ENCODE measurements at regions not wholly inside any gene's neighbourhood (a gene's known extent, or its start where the extent isn't known, plus 50 kb on each side); places are given as distances from the start of the nearest gene placed in this dataset.

DNA sequence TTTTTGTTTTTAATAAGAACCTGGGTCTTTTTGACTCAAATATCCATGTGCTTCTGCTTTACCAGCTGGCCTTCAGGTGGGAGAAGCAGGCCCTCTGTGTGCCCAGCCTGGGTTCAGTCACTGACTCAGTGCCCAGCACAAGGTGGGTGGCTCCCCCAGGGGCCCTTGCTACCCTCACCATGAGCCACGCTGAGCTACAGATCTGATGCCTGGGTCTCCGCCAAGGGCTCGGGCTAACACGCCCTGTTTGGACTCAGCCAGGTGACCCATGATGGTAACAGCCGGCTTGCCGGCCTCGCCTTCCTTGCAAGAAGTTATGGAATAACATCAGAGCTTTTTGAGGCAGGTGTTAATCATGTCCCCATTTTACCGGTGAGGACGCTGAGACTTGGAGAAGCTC lies 109.5 kb upstream of the NLRP1 start (continued):
- TF ChIP-seq, protein P1, sequence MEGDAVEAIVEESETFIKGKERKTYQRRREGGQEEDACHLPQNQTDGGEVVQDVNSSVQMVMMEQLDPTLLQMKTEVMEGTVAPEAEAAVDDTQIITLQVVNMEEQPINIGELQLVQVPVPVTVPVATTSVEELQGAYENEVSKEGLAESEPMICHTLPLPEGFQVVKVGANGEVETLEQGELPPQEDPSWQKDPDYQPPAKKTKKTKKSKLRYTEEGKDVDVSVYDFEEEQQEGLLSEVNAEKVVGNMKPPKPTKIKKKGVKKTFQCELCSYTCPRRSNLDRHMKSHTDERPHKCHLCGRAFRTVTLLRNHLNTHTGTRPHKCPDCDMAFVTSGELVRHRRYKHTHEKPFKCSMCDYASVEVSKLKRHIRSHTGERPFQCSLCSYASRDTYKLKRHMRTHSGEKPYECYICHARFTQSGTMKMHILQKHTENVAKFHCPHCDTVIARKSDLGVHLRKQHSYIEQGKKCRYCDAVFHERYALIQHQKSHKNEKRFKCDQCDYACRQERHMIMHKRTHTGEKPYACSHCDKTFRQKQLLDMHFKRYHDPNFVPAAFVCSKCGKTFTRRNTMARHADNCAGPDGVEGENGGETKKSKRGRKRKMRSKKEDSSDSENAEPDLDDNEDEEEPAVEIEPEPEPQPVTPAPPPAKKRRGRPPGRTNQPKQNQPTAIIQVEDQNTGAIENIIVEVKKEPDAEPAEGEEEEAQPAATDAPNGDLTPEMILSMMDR (IDR thresholded peaks at IDR 0.05; ENCODE audit: low read depth, low read length, missing input control), result no peak
- TF ChIP-seq TAF1 (conservative IDR thresholded peaks at IDR 0.05) (no peak), FOXA1 (IDR thresholded peaks at IDR 0.05) (no peak)

DNA sequence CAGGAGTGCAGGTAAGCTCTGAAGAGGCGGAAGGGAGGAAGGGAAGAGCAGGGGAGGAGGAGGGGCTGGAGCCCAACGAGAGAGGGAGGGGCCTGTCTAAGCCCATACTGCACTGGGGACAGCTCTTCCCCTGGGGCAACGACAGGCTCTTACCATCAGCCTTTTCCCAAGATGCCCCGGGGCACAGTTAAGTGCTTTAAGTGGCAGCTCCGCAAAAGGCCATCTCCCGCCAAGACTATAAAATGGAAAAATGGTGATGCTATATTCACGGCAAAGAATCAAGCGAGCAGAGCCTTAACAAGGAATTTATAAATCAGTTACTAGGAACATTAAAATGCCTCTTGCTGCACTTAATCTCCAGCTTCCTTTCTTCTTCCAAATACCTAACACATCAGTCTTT lies 110.2 kb upstream of the NLRP1 start:
- TF ChIP-seq NR2F2 (IDR thresholded peaks at IDR 0.05), result no peak
- no peak for TF ChIP-seq FOXA2 (IDR thresholded peaks at IDR 0.05)
- no peak for TF ChIP-seq FOXA1 (IDR thresholded peaks at IDR 0.05)
- no peak for TF ChIP-seq TAF1 (conservative IDR thresholded peaks at IDR 0.05)
- no peak overlapping the region for H3K27ac ChIP-seq (ENCODE audit: low read depth in 1 of 2, low read length in 2 of 2)
- peaks cover 0 to 10% (median 2%) of the 10 kb centered on the region in 4 donors for H3K9me3 ChIP-seq (ENCODE audit: control insufficient read depth in 4 of 4, low read length in 3 of 4)
- peaks cover 0 to 4% (median 0%) of the 10 kb centered on the region in 4 donors for H3K27me3 ChIP-seq (ENCODE audit: control insufficient read depth in 4 of 4, insufficient read depth in 4 of 4, low read length in 3 of 4)
- H3K36me3 ChIP-seq (ENCODE audit: control insufficient read depth in 4 of 4, insufficient read depth in 3 of 4, low read depth in 1 of 4, low read length in 3 of 4), result no peaks in the 10 kb centered on the region
- no peak overlapping the region for H3K9ac ChIP-seq (ENCODE audit: low read depth in 1 of 2, low read length in 2 of 2)
- no peak overlapping the region for H3K4me3 ChIP-seq (ENCODE audit: low read depth in 1 of 3, low read length in 3 of 3)
- no peaks in the 10 kb centered on the region for H3K4me1 ChIP-seq (ENCODE audit: control insufficient read depth in 4 of 4, insufficient read depth in 4 of 4, low read length in 3 of 4)
- no peak for DNase-seq (ENCODE audit: low spot score)
- WGBS, result 62% methylated on average over 8 of the region's 8 CpGs

DNA sequence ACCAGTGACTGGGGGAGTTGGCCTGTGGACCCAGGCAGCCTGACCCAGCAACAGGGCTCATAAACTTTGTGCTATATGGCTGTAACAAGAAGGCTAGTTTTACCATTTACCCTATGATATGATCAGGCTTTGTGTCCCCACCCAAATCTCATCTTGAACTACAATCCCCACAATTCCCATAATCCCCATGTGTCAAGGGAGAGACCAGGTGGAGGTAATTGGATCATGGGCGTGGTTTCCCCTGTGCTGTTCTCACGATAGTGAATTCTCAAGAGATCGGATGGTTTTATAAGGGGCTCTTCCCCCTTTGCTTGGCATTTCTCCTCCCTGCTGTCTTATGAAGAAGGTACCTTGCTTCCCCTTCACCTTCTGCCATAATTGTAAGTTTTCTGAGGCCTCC lies 111.2 kb upstream of the NLRP1 start:
- 56% methylated on average over 3 of the region's 3 CpGs for WGBS
- no peak overlapping the region for H3K4me3 ChIP-seq (ENCODE audit: low read depth in 1 of 3, low read length in 3 of 3)
- H3K4me1 ChIP-seq (ENCODE audit: control insufficient read depth in 4 of 4, insufficient read depth in 4 of 4, low read length in 3 of 4), result no peaks in the 10 kb centered on the region
- H3K27me3 ChIP-seq (ENCODE audit: control insufficient read depth in 4 of 4, insufficient read depth in 4 of 4, low read length in 3 of 4), result peaks cover 0 to 4% (median 0%) of the 10 kb centered on the region in 4 donors
- H3K9me3 ChIP-seq (ENCODE audit: control insufficient read depth in 4 of 4, low read length in 3 of 4), result peaks cover 0 to 12% (median 2%) of the 10 kb centered on the region in 4 donors
- H3K9ac ChIP-seq (ENCODE audit: low read depth in 1 of 2, low read length in 2 of 2), result no peak overlapping the region
- H3K36me3 ChIP-seq (ENCODE audit: control insufficient read depth in 4 of 4, insufficient read depth in 3 of 4, low read depth in 1 of 4, low read length in 3 of 4), result no peaks in the 10 kb centered on the region
- no peak for TF ChIP-seq HNF4G (IDR thresholded peaks at IDR 0.05)
- TF ChIP-seq, protein P1 (IDR thresholded peaks at IDR 0.05; ENCODE audit: low read depth, low read length, missing input control), result no peak
- TF ChIP-seq GABPA (IDR thresholded peaks at IDR 0.05 in 1 of 2, conservative IDR thresholded peaks at IDR 0.05 in 1 of 2), result no peak
- no peak for TF ChIP-seq TAF1 (conservative IDR thresholded peaks at IDR 0.05)
- TF ChIP-seq, protein P2, sequence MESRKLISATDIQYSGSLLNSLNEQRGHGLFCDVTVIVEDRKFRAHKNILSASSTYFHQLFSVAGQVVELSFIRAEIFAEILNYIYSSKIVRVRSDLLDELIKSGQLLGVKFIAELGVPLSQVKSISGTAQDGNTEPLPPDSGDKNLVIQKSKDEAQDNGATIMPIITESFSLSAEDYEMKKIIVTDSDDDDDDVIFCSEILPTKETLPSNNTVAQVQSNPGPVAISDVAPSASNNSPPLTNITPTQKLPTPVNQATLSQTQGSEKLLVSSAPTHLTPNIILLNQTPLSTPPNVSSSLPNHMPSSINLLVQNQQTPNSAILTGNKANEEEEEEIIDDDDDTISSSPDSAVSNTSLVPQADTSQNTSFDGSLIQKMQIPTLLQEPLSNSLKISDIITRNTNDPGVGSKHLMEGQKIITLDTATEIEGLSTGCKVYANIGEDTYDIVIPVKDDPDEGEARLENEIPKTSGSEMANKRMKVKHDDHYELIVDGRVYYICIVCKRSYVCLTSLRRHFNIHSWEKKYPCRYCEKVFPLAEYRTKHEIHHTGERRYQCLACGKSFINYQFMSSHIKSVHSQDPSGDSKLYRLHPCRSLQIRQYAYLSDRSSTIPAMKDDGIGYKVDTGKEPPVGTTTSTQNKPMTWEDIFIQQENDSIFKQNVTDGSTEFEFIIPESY (IDR thresholded peaks at IDR 0.05), result no peak
- no peak for TF ChIP-seq HNF4A (conservative IDR thresholded peaks at IDR 0.05)
- no peak for TF ChIP-seq SP1 (IDR thresholded peaks at IDR 0.05)
- TF ChIP-seq FOXA1 (IDR thresholded peaks at IDR 0.05), result no peak
- no peak for TF ChIP-seq EGR1 (IDR thresholded peaks at IDR 0.05; ENCODE audit: low read depth in 2 of 2)
- no peak for TF ChIP-seq RXRA (IDR thresholded peaks at IDR 0.05)
- TF ChIP-seq, protein P3, sequence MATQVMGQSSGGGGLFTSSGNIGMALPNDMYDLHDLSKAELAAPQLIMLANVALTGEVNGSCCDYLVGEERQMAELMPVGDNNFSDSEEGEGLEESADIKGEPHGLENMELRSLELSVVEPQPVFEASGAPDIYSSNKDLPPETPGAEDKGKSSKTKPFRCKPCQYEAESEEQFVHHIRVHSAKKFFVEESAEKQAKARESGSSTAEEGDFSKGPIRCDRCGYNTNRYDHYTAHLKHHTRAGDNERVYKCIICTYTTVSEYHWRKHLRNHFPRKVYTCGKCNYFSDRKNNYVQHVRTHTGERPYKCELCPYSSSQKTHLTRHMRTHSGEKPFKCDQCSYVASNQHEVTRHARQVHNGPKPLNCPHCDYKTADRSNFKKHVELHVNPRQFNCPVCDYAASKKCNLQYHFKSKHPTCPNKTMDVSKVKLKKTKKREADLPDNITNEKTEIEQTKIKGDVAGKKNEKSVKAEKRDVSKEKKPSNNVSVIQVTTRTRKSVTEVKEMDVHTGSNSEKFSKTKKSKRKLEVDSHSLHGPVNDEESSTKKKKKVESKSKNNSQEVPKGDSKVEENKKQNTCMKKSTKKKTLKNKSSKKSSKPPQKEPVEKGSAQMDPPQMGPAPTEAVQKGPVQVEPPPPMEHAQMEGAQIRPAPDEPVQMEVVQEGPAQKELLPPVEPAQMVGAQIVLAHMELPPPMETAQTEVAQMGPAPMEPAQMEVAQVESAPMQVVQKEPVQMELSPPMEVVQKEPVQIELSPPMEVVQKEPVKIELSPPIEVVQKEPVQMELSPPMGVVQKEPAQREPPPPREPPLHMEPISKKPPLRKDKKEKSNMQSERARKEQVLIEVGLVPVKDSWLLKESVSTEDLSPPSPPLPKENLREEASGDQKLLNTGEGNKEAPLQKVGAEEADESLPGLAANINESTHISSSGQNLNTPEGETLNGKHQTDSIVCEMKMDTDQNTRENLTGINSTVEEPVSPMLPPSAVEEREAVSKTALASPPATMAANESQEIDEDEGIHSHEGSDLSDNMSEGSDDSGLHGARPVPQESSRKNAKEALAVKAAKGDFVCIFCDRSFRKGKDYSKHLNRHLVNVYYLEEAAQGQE (IDR thresholded peaks at IDR 0.05), result no peak
- no peak for TF ChIP-seq JUND (IDR thresholded peaks at IDR 0.05)
- no peak for TF ChIP-seq NR2F2 (IDR thresholded peaks at IDR 0.05)
- TF ChIP-seq, protein P4, sequence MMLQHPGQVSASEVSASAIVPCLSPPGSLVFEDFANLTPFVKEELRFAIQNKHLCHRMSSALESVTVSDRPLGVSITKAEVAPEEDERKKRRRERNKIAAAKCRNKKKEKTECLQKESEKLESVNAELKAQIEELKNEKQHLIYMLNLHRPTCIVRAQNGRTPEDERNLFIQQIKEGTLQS (IDR thresholded peaks at IDR 0.05), result no peak
- no peak for TF ChIP-seq RAD21 (IDR thresholded peaks at IDR 0.05)
- no peak for TF ChIP-seq YY1 (IDR thresholded peaks at IDR 0.05)
- TF ChIP-seq FOXA2 (IDR thresholded peaks at IDR 0.05), result no peak
- DNase-seq (ENCODE audit: low spot score), result no peak
- no peak overlapping the region for H3K27ac ChIP-seq (ENCODE audit: low read depth in 1 of 2, low read length in 2 of 2)
